SW 1271 (cell line): ENCODE measurements at regions not wholly inside any gene's neighbourhood (a gene's known extent, or its start where the extent isn't known, plus 50 kb on each side); places are given as distances from the start of the nearest gene placed in this dataset.

Source experiments
- DNase-seq, 2 experiments: peaks; one replicate each; lab custom pipeline; 2025; lab: John Stamatoyannopoulos, UW

DNA sequence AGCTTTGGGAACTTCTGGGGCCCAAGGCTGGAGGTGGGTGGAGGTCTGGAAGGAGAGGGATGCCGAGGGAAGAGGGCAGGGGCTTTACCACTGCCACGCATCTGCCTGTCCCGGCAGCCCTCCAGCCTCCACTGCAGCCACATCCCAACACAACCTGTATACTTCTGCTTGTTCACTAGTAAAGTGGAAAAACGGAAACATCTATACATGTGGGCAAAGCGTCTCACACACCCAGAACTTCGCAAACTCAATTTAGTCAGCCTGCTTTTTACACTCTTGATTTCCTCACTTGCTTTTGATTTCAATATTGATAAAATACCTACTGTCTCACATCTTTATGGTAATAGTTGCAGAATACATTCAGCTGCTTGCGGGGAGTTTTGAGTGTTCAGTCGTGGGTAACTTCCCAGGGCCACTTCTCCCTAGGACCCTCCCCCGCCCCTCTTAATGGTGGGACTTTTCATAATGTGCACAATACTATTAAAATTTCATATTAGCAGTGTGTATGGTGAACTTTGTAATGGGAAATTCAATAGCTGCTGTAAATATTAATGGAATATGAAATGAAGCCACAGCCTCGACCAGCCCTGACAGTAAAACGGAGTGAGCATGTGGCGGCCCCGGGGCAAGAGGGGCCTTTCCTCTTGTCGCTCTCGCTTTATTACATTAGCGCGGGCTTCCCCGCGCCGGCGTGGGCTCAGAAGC, 85.2 kb downstream of the NR2F2 start:
- DNase-seq: no peak

DNA sequence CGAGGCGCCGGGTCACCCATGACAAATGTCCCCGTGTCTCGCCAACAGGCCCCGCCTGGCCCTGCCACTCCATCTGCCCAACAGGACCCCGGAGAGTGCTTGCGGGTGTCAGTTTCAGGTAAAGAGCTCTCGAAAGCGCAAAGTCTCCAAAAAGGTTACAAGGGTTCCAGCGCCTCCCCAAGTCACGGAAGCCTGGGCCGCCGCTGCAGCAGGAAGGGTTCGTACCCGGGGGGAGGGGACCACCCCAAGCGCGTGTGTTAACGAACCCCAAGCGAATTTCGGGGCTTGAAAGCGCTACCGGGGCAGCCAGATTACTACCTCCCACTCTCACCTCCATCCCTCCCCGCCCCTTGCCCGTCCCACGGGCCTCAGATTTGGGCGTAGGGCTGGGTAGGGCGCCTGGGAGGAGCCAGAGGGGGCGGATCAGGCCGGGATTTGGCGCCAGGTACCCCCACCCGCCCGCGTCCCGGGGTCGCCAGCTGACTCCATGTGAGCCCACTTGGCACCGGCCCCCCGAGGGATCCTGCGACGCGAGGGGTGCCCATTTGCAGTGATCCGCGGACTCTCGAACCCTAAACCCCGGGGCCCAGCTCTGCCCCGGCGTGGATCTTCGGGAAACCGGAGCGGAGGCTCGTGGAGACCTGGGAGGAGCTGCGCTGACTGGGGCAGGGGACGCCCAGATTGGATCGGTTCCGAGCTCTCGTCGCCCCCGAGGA, 85.9 kb downstream of the NR2F2 start:
- no peak for DNase-seq

DNA sequence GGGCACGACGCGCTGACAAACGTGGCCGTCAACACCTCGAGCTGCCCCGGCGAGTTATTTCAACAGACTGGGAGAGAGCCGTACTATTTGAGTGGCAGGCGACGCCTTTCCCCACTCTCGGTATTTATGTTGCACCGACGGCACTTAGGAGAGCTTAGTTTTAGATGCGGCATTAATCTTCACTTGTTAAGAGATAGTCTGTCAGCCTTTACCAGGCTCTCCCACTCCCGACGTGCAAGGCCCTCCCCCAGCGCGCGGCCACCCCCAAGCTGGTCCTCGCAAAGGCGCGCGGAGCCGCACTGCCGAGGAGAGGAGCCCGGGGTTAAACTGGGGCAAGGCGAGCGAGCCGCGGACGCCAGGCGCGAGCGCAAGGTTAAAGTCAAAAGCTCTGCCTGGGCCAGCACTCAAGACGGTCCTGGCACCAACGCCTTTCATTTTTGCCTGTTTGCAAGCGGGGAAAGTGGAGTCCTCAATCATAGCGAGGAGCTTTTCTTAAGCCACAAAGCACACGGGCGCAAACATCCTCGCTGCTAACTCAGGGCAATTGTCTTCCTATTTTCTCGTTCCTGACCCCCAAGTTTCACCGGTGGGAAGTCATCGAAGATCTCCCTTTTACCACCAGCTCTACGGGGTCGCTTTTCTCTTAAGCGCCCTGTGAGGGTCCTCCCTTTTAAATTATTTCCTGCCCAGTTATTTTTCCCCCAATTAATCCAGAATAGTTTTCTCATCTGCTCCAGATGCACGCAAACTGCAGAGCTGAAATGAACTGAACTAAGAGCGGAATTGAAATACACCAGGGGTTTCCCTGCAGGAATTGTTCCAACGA, 86.6 kb downstream of the NR2F2 start:
- no peak for DNase-seq

DNA sequence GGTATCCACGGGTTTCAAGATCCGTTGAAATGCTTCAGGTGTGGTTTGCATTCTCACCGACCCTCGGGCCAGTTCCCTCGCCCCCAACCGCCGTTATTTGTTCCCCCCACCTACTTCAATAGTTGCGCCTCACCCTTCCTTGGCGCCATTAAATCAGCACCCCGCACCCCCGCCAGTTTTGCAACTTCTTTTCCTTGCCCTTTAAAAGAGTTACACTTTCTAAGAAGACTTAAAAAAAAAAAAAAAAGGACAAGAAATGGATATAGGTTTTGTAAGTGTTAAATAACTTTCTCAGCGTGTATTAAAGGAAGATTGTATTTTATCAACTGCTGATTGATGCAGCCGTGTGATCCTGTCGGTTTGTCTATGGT, 87.2 kb downstream of the NR2F2 start:
- DNase-seq: no peak

DNA sequence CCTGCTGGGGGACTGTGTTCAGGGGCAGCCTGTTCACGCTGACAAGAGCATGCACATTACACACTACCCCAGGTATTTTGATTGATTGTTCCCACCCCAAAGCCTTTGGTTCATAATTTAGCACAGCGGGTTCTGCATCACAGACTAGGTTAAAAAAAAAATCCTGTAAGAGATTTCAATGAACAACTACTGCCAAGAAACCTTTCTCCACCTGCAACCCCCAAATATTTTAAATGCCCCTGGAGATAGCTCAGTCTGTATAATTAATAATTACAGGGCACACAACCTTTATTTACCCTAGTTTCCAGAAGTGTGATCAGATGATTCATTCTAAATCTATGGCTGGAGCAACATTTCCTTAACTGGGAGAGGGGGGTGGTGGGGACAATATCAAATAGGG, 87.6 kb downstream of the NR2F2 start:
- DNase-seq: no peak

DNA sequence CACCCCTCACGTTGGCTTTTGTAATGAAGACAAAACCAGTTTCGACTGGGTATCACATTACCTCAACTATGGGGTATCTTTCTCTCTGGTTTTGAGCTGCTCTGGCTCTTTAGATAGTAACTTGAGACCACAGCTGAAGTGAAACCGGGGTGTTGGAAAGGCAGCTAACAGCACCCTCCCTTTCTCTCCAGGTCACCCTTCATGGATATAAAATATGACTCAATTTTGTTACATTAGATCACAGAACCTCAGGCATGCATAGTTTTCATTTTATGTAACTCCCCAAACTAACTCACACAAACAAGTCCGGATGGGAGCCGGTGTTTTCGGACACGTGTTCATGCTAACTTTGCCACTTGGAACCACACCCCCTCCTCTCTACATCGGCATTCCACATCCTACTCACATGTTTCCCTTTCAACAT, 90.7 kb downstream of the NR2F2 start:
- DNase-seq: no peak

DNA sequence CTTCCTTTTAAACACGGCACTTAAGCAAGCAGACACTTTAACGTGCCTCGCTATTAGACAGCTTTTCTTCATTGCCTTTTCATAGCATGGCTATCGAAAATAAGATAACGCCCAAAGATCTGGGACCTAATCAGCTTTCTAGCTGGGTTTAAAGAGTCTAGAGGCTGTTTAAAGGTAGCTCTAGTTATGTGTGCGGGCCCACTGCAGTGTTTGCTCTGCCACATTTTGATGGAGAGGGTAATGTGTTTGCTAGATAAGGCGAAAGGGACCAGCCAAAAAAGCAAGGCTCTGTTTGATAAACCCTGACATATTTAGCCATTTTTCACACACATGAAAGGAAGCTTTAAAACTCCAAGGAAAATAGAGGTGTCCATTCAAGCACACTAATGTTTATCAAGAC, 91.6 kb downstream of the NR2F2 start:
- DNase-seq: no peak

DNA sequence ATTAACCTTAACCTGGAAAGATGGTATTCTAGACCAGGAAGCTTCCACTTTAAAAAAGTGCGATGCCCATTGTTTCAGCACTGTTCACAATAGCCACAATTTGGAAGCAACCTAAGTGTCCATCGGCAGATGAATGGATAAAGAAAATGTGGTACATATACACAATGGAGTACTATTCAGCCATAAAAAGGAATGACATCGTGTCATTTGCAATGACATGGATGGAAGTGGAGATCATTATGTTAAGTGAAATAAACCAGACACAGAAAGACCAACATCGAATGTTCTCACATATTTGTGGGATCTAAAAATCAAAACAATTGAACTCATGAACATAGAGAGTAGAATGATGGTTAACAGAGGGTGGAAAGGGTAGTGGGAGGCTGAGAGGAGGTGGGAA, 94.2 kb downstream of the NR2F2 start:
- no peak for DNase-seq

DNA sequence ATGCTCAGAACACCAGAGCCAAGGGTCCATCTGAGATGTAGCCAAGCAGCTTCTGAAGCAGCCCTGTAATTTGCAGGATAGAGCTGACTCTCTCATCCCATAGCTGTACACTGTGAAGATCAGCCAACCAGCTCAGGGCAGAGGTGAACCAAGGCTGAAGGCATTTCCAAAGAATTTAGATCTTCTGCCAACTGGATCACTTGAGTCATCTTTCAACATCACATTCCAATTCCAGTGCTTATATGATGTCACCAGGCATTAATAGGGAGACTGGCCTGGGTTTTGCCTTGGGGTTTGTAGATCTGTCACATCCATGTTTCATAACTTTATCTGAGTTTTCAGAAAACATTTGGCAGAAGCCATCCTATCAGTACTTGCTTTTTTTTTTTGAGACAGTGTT, 98.2 kb downstream of the NR2F2 start:
- peak; percentile 56 to 81 for DNase-seq

DNA sequence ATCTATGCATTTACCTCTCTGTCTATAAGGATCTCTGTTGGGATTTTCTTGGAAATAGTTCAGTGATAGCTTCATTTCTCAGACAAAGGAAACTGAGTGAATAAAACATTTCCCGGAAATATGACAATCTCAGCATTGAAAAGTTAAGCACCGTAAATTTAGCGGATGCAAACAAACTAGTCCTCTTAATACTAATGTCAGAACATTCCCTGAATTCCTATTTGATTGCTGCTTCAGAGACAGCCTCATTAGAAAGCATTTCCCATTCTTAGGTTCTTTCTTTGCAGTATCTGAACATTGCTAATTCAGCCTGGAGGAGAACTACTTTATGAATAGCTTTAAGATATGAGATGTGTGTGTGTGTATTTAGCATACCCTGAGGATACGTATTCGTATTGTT, 101.3 kb downstream of the NR2F2 start:
- no peak for DNase-seq

DNA sequence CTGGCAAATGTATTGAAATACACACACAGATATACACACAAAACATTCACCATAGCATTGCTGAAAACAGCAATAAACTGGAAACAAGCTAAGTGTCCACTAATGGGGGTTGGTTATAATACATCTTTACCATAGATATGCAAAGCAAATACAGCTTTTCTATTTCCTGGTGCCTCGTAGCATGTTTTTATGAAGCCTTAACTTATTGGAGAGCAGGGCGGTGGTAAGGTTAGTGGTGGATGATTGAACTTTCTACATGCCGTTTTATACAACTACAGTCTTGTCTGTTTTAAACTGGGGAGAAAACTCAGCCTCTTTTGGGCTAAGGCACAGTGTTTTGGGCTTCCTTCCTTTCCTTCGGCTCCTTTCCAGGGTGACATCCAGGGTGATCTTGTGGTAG, 104.5 kb downstream of the NR2F2 start:
- DNase-seq: no peak

DNA sequence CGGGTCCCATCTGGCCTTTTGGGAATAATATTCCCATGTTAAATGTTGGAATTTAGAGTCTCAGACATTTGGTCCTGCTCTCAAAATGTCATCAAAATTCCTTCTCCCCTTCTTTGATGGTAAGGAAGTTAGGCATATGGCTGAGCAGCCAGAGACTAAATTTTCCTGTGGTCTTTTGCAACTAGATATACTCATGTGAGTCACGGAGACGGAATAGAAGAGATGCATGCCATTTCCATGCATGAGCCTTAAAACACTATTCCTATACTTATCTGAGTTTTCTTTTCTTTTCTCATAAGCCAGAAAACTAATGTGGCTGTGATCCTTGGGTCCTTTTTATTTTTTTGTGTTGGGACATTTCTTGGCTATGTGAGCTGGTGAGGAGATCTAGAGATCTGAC, 105.3 kb downstream of the NR2F2 start:
- no peak for DNase-seq

DNA sequence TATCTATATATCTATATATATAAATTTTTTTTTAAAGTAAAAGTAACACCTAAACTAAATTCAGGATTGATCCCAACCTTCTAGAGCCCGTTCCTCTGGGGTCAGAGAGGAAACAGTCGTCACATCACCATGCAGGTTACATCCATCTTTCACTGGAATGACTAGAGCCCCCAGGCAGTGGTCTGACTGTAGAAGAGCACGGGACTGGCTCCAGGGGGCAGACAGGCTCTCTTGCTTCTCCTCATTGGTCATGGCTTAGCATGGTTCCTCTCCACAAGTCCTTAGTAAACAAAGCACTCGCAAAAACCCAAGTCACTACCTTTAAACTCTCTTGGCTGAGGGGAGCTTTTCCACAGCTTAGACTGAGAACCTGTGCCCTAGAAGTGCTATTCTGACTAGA, 110.5 kb downstream of the NR2F2 start:
- no peak for DNase-seq

DNA sequence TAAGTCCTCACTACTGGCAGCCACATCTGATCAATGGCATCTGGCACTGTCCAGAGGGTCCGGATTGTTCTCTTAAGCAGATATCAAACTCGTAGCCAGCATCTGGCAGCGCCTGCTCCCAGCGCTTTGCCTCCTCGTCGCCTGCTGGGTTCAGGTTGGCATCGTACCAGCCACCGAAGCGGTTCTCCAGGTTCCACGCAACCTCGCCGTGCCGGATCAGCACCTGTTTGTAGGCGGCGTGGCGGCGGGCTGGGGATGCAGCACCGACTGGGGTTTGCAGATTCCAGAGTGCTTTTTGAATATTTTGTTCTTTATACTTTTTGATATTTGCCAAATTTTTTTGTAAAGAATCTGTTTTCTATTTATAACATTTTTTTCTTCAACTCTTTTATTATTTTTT, 111.6 kb downstream of the NR2F2 start:
- DNase-seq: no peak

DNA sequence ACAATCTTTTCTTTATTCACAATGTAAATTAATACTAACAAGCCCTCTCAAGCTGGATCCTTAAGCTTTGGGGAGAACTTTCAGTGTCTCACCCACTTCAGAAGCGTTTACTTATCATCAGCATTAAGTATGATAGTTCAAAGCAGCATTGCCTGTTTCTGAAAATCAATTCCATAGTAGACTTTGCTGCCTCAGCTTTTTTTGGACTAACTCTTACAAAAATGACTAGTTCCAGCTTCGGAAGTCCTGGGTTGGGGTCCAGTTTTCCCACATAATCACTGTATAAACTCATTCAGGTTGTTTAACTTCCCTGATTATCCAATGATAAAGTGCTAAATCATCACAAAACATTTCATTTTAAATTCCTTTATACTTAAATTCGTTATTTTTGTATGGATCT, 114.4 kb downstream of the NR2F2 start:
- DNase-seq: no peak

DNA sequence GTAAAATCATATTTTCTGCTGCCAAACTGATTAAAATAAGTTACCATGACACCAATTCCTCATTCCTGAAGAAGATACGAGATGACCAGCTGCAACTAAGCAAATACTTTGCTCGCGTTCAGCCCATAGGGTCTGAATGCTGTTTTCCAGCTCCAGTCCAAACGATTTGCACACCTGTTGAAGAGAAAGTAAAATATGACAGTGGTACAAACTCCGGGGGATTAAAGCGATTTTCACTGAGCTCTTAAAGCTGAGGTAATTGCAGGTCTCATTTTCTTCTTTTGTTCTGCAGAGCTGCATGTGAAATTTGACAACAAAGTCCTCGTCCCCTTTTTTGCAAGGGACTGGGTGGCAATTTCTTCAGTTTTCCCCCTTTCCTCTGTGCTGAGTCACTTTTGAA, 118.4 kb downstream of the NR2F2 start:
- no peak for DNase-seq

DNA sequence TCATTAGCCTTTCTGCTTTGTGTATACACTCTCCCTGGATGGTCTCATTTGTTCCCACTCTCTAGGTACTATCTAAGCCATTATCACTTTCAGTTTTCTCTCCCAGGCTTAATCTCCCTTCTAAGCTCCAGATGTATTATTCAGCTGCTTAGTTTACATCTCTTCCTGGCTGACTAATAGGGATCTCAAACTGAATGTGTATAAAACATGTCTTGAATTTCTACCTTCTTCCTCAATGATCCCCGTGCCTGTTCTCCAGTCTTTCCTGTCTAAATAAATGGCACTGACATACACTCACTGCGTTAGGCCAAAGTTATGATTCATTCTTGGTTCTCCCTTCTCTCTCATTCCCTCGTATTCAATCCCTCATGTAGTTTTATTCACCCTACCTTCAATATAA, 127.3 kb downstream of the NR2F2 start:
- no peak for DNase-seq

DNA sequence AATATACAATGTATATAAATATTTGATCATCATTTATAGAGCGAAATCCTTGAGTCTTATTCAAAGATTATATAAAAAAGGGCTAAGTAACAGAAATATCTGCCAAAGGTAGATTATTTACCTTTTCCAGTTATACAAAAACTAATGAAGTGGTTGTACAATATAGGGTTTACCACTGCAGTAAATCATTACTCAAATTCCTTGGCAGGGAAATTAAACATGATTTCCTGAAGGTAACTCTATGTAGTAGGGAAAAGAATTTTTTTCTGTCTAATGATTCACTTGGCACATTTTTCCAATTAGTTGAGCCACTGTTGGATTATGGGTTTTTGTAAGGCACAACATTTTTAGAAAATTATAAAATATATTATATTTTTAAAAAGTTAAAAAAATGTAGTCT, 129.6 kb downstream of the NR2F2 start:
- DNase-seq: no peak

DNA sequence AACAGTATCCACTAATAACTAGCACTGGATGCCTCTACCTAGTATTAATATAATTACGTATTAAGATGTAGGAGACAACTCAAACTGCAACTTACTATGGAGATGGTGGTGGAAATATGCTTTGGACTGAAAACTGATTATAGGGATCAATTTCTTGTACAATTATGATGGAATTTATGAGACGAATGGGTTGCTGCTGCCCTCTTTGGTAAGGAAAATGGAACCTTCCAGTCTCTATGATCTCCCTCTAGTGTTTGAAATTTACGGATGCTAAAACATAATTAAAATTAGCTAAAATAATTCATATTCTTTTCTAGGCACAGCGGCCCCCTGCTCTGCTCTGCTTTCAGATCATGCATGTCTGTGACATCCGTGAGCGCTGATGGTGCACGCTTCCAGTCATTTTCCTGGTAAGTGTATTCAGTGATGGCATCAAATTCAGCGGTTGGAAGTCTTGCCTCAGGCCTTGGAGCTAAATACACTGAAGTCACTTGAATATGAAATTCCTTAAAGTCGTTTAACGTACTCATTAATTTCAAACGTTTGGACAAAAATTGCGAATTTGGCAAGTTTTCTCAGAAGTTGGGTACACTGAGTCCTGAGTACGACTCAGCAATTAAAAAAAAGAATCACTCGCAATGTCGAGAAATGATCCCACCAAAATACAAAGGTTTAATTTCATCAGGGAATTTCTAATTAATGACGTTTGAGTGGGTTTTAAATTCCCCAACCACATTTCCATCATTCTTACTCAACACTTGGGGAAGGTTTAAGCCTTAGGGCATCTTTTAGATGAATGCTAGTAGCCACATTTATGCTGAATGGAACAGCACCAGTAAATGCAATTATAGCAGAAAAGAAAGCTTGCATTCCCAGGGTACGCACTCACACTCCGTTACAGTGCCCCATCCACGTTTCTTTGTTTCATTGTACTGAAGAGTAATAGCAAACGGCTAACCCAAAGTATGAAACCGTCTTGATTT, 132.6 kb downstream of the NR2F2 start:
- peak in 1 of 2 experiments; percentile 27 for DNase-seq

DNA sequence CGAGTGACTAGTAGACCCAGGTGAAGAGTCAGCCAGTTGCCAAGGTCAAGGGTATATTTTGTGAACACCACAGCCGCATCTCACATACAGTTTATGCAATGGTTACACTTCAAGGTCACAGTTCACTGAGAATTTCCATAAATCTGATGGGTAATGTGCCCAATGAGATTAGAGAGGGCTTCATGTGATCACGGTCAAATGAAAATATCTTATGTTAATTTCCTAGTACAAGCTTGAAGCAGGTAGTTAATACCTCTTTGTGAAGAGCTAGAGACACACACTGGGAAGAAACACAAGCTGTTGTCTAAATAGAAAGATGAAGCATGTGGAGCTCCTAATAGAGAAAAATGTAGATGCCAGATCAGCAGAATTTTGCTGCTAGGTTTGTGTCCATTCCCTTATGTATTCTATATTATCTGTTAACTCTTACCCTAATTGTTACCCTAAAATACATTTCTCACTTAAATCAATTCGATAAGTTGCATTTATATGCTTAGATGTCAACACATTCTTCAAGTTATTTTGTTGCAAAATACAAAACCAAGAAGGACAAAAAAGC, 136.0 kb downstream of the NR2F2 start:
- DNase-seq: no peak

DNA sequence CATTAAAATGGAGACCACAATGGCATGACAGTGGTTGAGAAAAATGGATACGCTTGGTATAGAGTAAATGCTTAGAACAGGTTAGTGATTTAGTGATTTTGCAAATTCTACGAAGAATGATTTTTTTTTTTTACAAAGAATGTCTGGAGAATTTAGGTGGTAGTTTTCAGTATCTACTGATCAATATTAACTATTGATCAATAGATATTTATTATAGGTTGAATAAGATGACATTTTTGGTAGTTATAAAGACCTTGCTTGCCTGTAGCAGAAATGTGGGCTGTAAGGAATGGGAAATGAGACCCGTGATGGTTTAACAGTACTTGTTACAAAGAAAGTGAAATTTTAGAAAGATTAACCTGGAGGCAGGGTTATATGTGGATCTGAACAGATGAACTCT, 137.5 kb downstream of the NR2F2 start:
- DNase-seq: no peak
